CD14-positive monocyte (primary cell): ENCODE measurements at regions not wholly inside any gene's neighbourhood (a gene's known extent, or its start where the extent isn't known, plus 50 kb on each side); places are given as distances from the start of the nearest gene placed in this dataset.

Experiments
- DNase-seq, 3 donors: peaks; one replicate each; pipeline ENCODE4 v3.0.0-alpha.2; 2011 to 2022
- H2AFZ ChIP-seq: 2 replicates; pipeline ENCODE4 v1.6.0; 2012; ENCODE audit warnings: mild to moderate bottlenecking, low read depth, low read length, inconsistent platforms; ENCODE audit not compliant: insufficient read depth, poor library complexity, severe bottlenecking
- H3K27ac ChIP-seq, 2 donors: 1 replicate in 1 of 2; 2 replicates in 1 of 2; pipeline ENCODE4 v1.5.1; 2012 to 2013; ENCODE audit warnings: low read length in 2 of 2, control low read depth in 1 of 2, inconsistent platforms in 1 of 2, low read depth in 1 of 2, mild to moderate bottlenecking in 1 of 2
- H3K27me3 ChIP-seq, 2 donors: one replicate each; pipeline versions ENCODE4 v1.6.0 to v1.6.1; 2011 to 2013; ENCODE audit warnings: low read length in 2 of 2; ENCODE audit not compliant: control insufficient read depth in 2 of 2, insufficient read depth in 2 of 2
- H3K36me3 ChIP-seq, 2 donors: replicated peaks in 1 of 2; 1 replicate in 1 of 2; 2 replicates in 1 of 2; pipeline versions ENCODE4 v1.5.1 to v1.6.1; 2012 to 2013; ENCODE audit warnings: low read length in 2 of 2, control low read depth in 1 of 2, inconsistent platforms in 1 of 2, mild to moderate bottlenecking in 1 of 2; ENCODE audit not compliant: insufficient read depth in 2 of 2, control insufficient read depth in 1 of 2
- H3K4me1 ChIP-seq, 2 donors: 1 replicate in 1 of 2; 2 replicates in 1 of 2; pipeline versions ENCODE4 v1.5.1 to v1.6.1; 2012 to 2013; ENCODE audit warnings: low read length in 2 of 2, control low read depth in 1 of 2, inconsistent platforms in 1 of 2, mild to moderate bottlenecking in 1 of 2, moderate library complexity in 1 of 2; ENCODE audit not compliant: insufficient read depth in 2 of 2, control insufficient read depth in 1 of 2
- H3K4me2 ChIP-seq: replicated peaks from 2 replicates; pipeline ENCODE3; 2012; ENCODE audit warnings: low read length, moderate library complexity, mild to moderate bottlenecking; ENCODE audit not compliant: poor library complexity, severe bottlenecking; ENCODE audit errors: extremely low read depth
- H3K4me3 ChIP-seq, 3 experiments: fragments of 200-600 bp in 1 of 3; sonication (generic) in 1 of 3; replicated peaks in 1 of 3; 1 replicate in 2 of 3; 2 replicates in 1 of 3; pipeline ENCODE4 v1.5.1; 2011 to 2013; ENCODE audit warnings: low read length in 3 of 3, mild to moderate bottlenecking in 3 of 3, control low read depth in 2 of 3, low read depth in 2 of 3, inconsistent platforms in 1 of 3, moderate library complexity in 1 of 3
- H3K79me2 ChIP-seq: 2 replicates; pipeline ENCODE4 v1.6.0; 2012; ENCODE audit warnings: mild to moderate bottlenecking, control low read depth, inconsistent platforms, low read length, moderate library complexity; ENCODE audit not compliant: insufficient read depth
- H3K9ac ChIP-seq: 2 replicates; pipeline ENCODE4 v1.6.0; 2017; ENCODE audit warnings: low read length, mild to moderate bottlenecking; ENCODE audit not compliant: insufficient read depth, poor library complexity, severe bottlenecking
- H3K9me3 ChIP-seq, 2 donors: replicated peaks in 1 of 2; 1 replicate in 1 of 2; 2 replicates in 1 of 2; pipeline versions ENCODE4 v1.5.1 to v1.6.1; 2012 to 2013; ENCODE audit warnings: low read length in 2 of 2, control low read depth in 1 of 2; ENCODE audit not compliant: control insufficient read depth in 1 of 2, insufficient read depth in 1 of 2
- H4K20me1 ChIP-seq: 2 replicates; pipeline ENCODE4 v1.6.0; 2012; ENCODE audit warnings: mild to moderate bottlenecking, low read length, control low read depth, moderate library complexity; ENCODE audit not compliant: insufficient read depth
- H3K27ac Mint-ChIP-seq, 7 donors: one replicate each; pipeline ENCODE4 v1.8.0; 2020; ENCODE audit warnings: mild to moderate bottlenecking in 7 of 7, mixed read lengths in 7 of 7, moderate library complexity in 6 of 7, inconsistent platforms in 2 of 7
- H3K27me3 Mint-ChIP-seq, 3 donors: one replicate each; pipeline ENCODE4 v1.8.0; 2021 to 2022; ENCODE audit warnings: low read depth in 3 of 3, mild to moderate bottlenecking in 3 of 3, mixed read lengths in 3 of 3, moderate library complexity in 3 of 3, inconsistent platforms in 1 of 3
- H3K36me3 Mint-ChIP-seq, 2 donors: one replicate each; pipeline ENCODE4 v1.8.0; 2020; ENCODE audit warnings: mixed read lengths in 2 of 2, inconsistent platforms in 1 of 2, mild to moderate bottlenecking in 1 of 2
- H3K4me1 Mint-ChIP-seq: one replicate; pipeline ENCODE4 v1.8.0; 2020; ENCODE audit warnings: mild to moderate bottlenecking, mixed read lengths
- H3K4me3 Mint-ChIP-seq, 2 donors: one replicate each; pipeline ENCODE4 v1.8.0; 2020; ENCODE audit warnings: mild to moderate bottlenecking in 2 of 2, mixed read lengths in 2 of 2, moderate library complexity in 1 of 2
- H3K9me3 Mint-ChIP-seq, 7 donors: one replicate each; pipeline ENCODE4 v1.8.0; 2020 to 2022; ENCODE audit warnings: mixed read lengths in 7 of 7, mild to moderate bottlenecking in 6 of 7, moderate library complexity in 6 of 7, inconsistent platforms in 2 of 7
- CTCF ChIP-seq: fragments of 200-600 bp; IDR thresholded peaks from one replicate; pipeline ENCODE4 v1.8.0; 2022; ENCODE audit warnings: antibody characterized with exemption, mild to moderate bottlenecking
- WGBS: methylation state at CpG from one replicate; pipeline ENCODE4 v1.1.5; 2013; ENCODE audit warnings: missing lambda C conversion rate; ENCODE audit not compliant: insufficient coverage; 5-methylcytosine and 5-hydroxymethylcytosine counted together
- intact Hi-C, 2 donors: fragments of 100-400 bp; cut with micrococcal nuclease; formaldehyde crosslinking; loops; one replicate each; pipeline versions ENCODE4 v1.15.0 to v1.15.1; 2023

GRCh38 chr20:7682916-7683315 lies 257.3 kb downstream of the HAO1 start:
- Mint-ChIP-seq H3K4me3 (no peak overlapping the region), H3K27ac (no peak overlapping the region), H3K9me3 (peaks cover 0 to 3% (median 0%) of the 10 kb centered on the region in 7 donors), H3K36me3 (no peaks in the 10 kb centered on the region), H3K27me3 (peaks cover 0 to 2% (median 2%) of the 10 kb centered on the region in 3 donors), H3K4me1 (no peaks in the 10 kb centered on the region)
- TF ChIP-seq CTCF, result no peak
- no peaks in the 10 kb centered on the region for H3K79me2 ChIP-seq
- H3K27ac ChIP-seq, result no peak overlapping the region
- H3K4me3 ChIP-seq, result no peak overlapping the region
- intact Hi-C loops, result no loop called here
- no peaks in the 10 kb centered on the region for H3K4me1 ChIP-seq
- no peak overlapping the region for H2AFZ ChIP-seq
- no peak overlapping the region for H3K4me2 ChIP-seq
- H3K9me3 ChIP-seq, result no peaks in the 10 kb centered on the region
- no peaks in the 10 kb centered on the region for H3K36me3 ChIP-seq
- whole genome bisulfite sequencing, result 90% methylated on average over 3 of the region's 3 CpGs
- H3K27me3 ChIP-seq, result no peaks in the 10 kb centered on the region
- no peaks in the 10 kb centered on the region for H4K20me1 ChIP-seq
- DNase-seq, result no peak
- H3K9ac ChIP-seq, result no peak overlapping the region

GRCh38 chr20:7687065-7687464 lies 253.2 kb downstream of the HAO1 start:
- Mint-ChIP-seq H3K36me3 (no peaks in the 10 kb centered on the region), H3K4me3 (no peak overlapping the region), H3K27me3 (peaks cover 0 to 3% (median 2%) of the 10 kb centered on the region in 3 donors), H3K9me3 (peaks cover 0 to 6% (median 0%) of the 10 kb centered on the region in 7 donors), H3K4me1 (no peaks in the 10 kb centered on the region), H3K27ac (no peak overlapping the region)
- Histone ChIP-seq H2AFZ (no peak overlapping the region), H4K20me1 (no peaks in the 10 kb centered on the region), H3K9ac (no peak overlapping the region), H3K79me2 (no peaks in the 10 kb centered on the region), H3K36me3 (no peaks in the 10 kb centered on the region), H3K27ac (no peak overlapping the region), H3K4me3 (no peak overlapping the region), H3K4me2 (no peak overlapping the region), H3K4me1 (no peaks in the 10 kb centered on the region), H3K9me3 (no peaks in the 10 kb centered on the region), H3K27me3 (no peaks in the 10 kb centered on the region)
- TF ChIP-seq CTCF, result no peak
- intact Hi-C loops, result no loop called here
- no peak for DNase-seq
